GM19468 (cell line): ENCODE measurements at regions not wholly inside any gene's neighbourhood (a gene's known extent, or its start where the extent isn't known, plus 50 kb on each side); places are given as distances from the start of the nearest gene placed in this dataset.
"Not testable (repeated sequence)": the region's sequence is repeated elsewhere in the genome, so short reads cannot be mapped to it uniquely, and the experiment has no call there.

ENCODE experiments used
- ATAC-seq: cut with Tn5 transposase; IDR thresholded peaks from one replicate; pipeline ENCODE4 v1.9.1; 2021; ENCODE audit warnings: mild to moderate bottlenecking, moderate library complexity, moderate number of reproducible peaks; ENCODE audit not compliant: unreplicated experiment; ENCODE audit errors: extremely low read depth

DNA sequence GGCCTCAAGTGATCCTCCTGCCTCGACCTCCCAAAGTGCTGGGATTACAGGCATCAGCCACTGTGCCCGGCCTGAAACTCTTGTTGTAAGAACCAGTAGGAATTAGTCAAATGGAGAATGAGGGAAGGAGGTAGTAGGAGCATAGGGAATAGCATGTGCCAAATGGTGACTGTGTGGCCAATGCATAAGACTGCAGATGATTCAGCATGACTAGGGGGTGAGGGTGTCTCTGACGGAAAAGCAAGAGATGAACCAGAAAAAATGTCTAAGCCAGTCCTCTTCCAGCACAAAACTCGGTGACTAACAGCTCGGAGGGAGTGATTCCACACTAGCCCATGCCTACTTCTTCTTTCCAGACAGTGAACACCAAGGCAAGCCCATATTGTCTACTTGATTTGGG is 58.2 kb upstream of the DUSP21 start:
- ATAC-seq, result no peak

DNA sequence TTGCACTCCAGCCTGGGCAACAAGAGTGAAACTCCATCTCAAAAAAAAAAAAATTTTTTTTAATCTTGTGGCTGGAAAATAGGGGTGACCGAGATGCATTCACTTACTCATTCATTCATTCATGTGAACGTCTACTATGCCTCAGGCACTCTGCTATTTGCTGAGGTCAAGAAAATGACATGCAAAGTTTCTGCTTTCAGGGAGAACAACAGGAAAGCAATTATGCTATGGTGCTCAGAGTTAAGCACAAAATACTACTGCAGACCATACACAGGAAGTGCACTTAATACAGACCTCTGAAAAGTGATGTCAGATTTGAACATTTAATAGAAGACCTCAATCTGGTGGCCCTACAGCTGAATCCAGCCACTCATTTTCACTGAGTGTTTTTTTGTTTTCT is 59.6 kb upstream of the DUSP21 start:
- ATAC-seq, result no peak

DNA sequence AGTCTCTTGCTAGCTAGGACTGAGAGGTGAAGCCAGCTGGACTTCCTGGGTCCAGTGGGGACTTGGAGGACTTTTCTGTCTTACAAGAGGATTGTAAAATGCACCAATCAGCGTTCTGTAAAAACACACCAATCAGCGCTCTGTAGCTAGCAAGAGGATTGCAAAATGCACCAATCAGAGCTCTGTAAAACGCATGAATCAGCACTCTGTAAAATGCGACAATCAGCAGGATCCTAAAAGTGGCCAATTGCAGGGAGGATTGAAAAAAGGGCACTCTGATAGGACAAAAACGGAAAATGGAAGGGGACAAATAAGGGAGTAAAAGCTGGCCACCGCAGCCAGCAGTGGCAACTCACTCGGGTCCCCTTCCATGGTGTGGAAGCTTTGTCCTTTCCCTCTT is 65.6 kb upstream of the DUSP21 start:
- no peak for ATAC-seq

GRCh38 chrX:44775726-44776125 is 68.1 kb upstream of the DUSP21 start:
- ATAC-seq, result no peak

DNA sequence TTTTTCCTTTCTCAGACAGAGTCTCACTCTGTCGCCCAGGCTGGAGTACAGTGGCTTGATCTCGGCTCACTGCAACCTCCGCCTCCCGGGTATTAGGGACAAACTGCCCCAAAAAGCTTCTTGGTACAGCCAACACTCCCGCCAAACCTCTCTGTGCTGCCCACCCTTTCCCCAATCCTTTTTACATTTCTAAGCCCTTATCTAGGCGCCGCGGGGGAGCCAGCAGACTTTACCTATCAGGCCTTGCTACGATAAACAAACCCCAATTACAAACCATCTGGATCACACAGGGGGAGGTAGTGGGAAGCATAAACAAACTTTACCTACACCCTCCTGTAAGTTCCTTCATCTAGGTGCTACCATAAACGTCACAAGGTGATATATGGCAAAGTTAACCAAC is 69.8 kb upstream of the DUSP21 start:
- not testable (repeated sequence) for ATAC-seq

DNA sequence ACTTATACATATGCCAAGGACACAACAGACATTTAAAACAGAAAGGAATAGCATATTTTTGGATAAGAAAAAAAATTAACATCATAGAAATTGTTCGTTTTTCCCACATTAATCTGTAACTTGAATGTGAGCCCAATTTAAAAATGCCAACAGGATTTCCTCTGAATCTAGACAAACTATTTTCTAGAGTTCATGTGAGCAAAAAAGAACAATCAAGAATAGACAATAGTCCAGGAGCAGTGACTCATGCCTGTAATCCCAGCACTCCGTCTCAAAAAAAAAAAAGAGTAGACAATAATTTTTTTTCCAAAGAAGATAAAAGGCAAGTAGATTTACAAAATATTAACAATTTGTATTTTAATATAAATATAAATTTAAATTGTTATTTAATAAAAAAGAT is 73.7 kb upstream of the DUSP21 start:
- ATAC-seq, result no peak

DNA sequence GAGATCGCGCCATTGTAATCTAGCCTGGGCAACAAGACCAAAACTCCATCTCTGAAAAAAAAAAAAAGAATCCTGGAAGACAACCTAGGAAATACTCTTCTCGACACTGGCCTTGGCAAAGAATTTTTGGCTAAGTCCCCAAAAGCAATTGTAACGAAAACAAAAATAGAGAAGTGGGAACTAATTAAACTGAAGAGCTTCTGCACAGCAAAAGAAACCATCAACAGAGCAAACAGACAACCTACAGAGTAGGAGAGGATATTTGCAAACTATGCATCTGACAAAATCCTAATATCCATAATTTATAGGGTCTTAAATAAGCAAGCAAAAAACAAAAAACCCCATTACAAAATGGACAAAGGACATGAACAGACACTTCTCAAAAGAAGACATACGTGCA is 76.5 kb upstream of the DUSP21 start:
- no peak for ATAC-seq

- no peak for ATAC-seq
Measured at GRCh38 chrX:44765556-44765955, 78.3 kb upstream of the DUSP21 start.

- no peak for ATAC-seq
Measured at GRCh38 chrX:44747969-44748368, 95.9 kb upstream of the DUSP21 start.

GRCh38 chrX:44747317-44747716 is 96.5 kb upstream of the DUSP21 start:
- no peak for ATAC-seq

- ATAC-seq, result no peak
Measured at GRCh38 chrX:44744799-44745198, 99.0 kb upstream of the DUSP21 start.

DNA sequence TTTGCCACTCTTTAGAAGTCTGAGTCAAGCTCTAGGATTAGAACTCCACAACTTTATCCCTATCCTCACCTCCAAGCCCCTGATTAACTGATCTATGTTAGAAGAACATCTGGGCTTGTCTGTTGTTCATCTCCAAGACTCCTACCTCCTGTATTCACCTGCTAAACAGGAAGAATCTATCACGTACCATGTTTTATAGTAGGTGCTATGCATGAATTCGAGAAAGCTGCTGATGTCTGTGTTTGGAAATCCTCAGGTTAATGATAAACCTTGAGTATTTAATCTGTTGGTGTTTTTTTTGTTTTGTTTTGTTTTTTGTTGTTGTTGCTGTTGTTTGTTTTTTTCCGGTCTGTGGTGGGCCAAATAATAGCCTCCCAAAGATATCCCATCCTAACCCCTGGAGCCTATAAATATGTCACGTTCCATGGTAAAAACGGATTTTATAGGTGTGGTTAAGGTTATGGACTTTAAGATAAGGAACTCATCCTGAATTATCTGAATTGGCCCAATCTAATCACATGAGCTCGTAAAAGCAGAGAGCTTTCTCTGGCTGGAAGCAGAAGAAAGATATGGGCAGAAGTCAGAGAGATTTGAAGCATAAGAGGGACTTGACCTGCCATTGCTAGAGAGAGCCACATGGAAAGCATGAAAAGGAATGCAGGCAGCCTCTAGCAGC is 101.2 kb upstream of the DUSP21 start:
- ATAC-seq, result no peak

DNA sequence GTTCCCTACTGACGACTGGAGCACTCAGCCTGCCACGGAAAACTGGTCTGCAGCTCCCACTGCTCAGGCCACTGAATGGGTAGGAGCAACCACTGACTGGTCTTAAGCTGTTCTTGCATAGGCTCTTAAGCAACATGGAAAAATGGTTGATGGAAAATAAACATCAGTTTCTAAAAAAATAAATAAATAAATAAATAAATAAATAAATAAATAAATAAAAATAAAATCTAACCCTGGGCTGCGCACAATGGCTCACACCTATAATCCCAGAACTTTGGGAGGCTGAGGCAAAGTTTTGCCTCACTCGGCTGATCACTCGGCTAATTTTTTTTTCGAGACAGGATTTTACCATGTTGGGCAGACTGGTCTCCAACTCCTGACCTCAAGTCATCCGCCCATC is 102.0 kb upstream of the DUSP21 start:
- not testable (repeated sequence) for ATAC-seq

- ATAC-seq, result not testable (repeated sequence)
Measured at GRCh38 chrX:44741458-44741857, 102.4 kb upstream of the DUSP21 start.

DNA sequence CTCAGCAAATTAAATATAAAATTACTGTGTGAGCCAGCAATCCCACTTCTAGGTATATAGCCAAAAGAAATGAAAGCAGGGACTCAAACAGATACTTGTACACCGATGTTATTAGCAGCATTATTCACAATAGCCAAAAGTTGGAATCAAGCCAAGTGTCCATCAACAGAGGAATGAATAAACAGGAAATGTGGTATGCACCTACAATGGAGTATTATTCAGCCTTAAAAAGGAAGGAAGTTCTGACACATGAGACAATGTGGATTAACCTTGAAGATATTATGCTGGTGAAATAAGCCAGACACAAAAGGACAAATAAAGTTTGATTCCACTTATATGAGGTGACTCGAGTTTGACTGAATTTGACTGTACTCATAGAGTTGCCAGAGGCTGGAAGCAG is 108.3 kb upstream of the DUSP21 start:
- no peak for ATAC-seq

- no peak for ATAC-seq
Measured at GRCh38 chrX:44733931-44734330, 109.9 kb upstream of the DUSP21 start.

DNA sequence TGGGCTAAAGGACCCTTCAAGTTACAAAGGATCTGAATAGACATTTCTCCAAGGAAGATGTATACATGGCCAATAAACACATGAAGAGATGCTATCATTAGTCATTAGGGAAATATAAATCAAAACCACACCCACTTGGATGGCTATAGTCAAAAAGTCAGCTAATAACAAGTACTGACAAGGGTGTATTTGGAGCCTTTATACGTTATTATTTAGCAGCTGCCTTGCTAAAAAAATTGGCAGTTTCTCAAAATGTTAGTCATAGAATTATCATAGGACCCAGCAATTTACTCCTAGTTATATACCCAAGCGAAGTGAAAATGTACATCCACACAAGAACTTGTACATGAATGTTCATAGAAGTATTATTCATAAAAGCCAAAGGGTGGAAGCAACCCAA is 112.7 kb upstream of the DUSP21 start:
- ATAC-seq, result no peak

GRCh38 chrX:44723426-44723825 is 120.4 kb upstream of the DUSP21 start:
- no peak for ATAC-seq

DNA sequence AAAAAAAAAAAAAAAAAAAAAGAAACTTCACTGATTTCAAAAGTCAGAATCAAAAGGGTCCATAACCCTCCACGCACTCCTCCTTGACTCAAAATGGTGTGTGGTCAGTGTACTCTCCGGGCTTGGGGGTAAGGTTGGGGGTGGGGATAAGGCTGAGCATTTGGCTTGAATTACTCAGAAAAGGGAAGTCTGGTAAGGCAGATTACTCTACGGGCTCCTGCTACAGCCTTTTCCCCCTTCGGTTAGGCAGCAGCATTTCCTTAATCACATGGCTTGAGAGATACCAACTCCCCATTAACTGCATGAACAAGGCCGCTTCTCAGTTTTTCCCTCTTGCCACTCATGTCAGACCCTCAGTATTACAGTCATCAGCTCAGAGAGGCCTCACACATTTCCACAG is 135.4 kb upstream of the DUSP21 start:
- ATAC-seq, result no peak

- no peak for ATAC-seq
Measured at GRCh38 chrX:44705817-44706551, 137.8 kb upstream of the DUSP21 start.

DNA sequence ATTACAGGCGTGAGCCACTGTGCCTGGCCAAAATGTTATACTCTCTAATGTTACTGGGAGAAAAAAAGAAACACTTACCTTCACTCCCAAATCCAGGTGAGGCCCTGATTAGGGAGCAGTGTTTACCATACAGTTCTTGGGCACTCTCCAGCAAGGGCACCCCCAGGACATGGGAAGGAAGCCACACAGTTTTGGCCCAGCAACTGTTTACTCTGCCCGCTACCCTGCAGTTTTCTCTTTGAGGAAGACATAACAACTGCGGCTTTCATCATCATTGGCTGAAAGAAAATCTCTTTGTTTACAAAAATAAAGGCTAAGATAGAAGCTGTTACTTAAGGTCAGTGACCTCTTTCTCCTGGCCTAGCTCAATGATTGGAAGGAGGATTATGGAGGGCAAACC is 145.5 kb upstream of the DUSP21 start:
- no peak for ATAC-seq

GRCh38 chrX:44693255-44693654 is 150.6 kb upstream of the DUSP21 start:
- ATAC-seq, result no peak
